HepG2 (cell line): ENCODE measurements at regions not wholly inside any gene's neighbourhood (a gene's known extent, or its start where the extent isn't known, plus 50 kb on each side); places are given as distances from the start of the nearest gene placed in this dataset.

ENCODE experiments used
- ATAC-seq: fragments of 200-7000 bp; cut with Tn5 transposase; 3 replicates; pipeline ENCODE4 v1.9.1; 2020; ENCODE audit warnings: mild to moderate bottlenecking, moderate library complexity
- BruUV-seq: library from RNA; stranded (reverse); fragments of 400-500 nt; replicated peaks from 2 replicates; lab custom pipeline; 2021; lab: Mats Ljungman, UMichigan
- CTCF ChIA-PET: fragments of 300-600 bp; formaldehyde crosslinking; extraction: SDS; loops from one replicate; lab custom pipeline; 2021; ENCODE audit warnings: low total read pairs, inconsistent platforms, low intra/inter-chr PET ratio; lab: Yijun Ruan, JAX
- POLR2A ChIA-PET: fragments of 350-600 bp; sonication (Branson Sonifier 250); formaldehyde crosslinking; loops from one replicate; lab custom pipeline; 2020; ENCODE audit warnings: antibody characterized with exemption, inconsistent platforms; lab: Yijun Ruan, JAX
- DNase-seq: peaks from one replicate; pipeline ENCODE4 v3.0.0-alpha.2; 2015; ENCODE audit warnings: low spot score
- FAIRE-seq: peaks from 3 replicates; lab custom pipeline; 2011; peaks lifted over from hg19 to GRCh38; lab: Jason Lieb, UNC
- H2AFZ ChIP-seq: one replicate; pipeline ENCODE4 v1.6.1; 2011; ENCODE audit warnings: low read length, inconsistent platforms
- H3K27ac ChIP-seq: fragments of 300-600 bp; 3 replicates; pipeline ENCODE4 v1.8.0; 2011; ENCODE audit warnings: mixed run types, mild to moderate bottlenecking, mixed read lengths, low read length, inconsistent platforms; ENCODE audit not compliant: insufficient read depth; ENCODE audit errors: extremely low read length
- H3K27me3 ChIP-seq, 2 experiments: fragments of 200-600 bp in 1 of 2; 2 replicates in 1 of 2; 3 replicates in 1 of 2; pipeline versions ENCODE4 v1.6.0 to v1.8.0; 2011; ENCODE audit warnings: low read length in 2 of 2, mild to moderate bottlenecking in 2 of 2, moderate library complexity in 2 of 2, inconsistent platforms in 1 of 2; ENCODE audit not compliant: insufficient read depth in 2 of 2, control insufficient read depth in 1 of 2
- H3K36me3 ChIP-seq, 2 experiments: fragments of 200-600 bp in 1 of 2; replicated peaks in 1 of 2; 2 replicates in 1 of 2; 3 replicates in 1 of 2; pipeline versions ENCODE4 v1.5.1 to v1.8.0; 2011; ENCODE audit warnings: low read length in 2 of 2, inconsistent platforms in 1 of 2; ENCODE audit not compliant: insufficient read depth in 2 of 2, control insufficient read depth in 1 of 2
- H3K4me1 ChIP-seq: 2 replicates; pipeline ENCODE4 v1.5.1; 2012; ENCODE audit warnings: low read length, inconsistent platforms; ENCODE audit not compliant: insufficient read depth
- H3K4me2 ChIP-seq: 2 replicates; pipeline ENCODE4 v1.6.0; 2011; ENCODE audit warnings: low read depth, low read length, inconsistent platforms
- H3K4me3 ChIP-seq, 3 experiments: fragments of 200-600 bp in 1 of 3; sonication (generic), shearing (Covaris generic) in 1 of 3; replicated peaks in 1 of 3; 2 replicates each; pipeline ENCODE4 v1.5.1; 2011 to 2016; ENCODE audit warnings: low read length in 3 of 3, inconsistent platforms in 2 of 3, low read depth in 2 of 3, mild to moderate bottlenecking in 2 of 3, control low read depth in 1 of 3, mixed read lengths in 1 of 3; ENCODE audit not compliant: insufficient read depth in 1 of 3
- H3K79me2 ChIP-seq: one replicate; pipeline ENCODE4 v1.6.1; 2011; ENCODE audit warnings: low read length, inconsistent platforms; ENCODE audit not compliant: insufficient read depth
- H3K9ac ChIP-seq: 2 replicates; pipeline ENCODE4 v1.6.0; 2011; ENCODE audit warnings: mild to moderate bottlenecking, low read depth, low read length, inconsistent platforms; ENCODE audit not compliant: insufficient read depth
- H3K9me3 ChIP-seq: 2 replicates; pipeline ENCODE4 v1.5.1; 2012; ENCODE audit warnings: mild to moderate bottlenecking, low read length
- H4K20me1 ChIP-seq: 2 replicates; pipeline ENCODE4 v1.6.0; 2011; ENCODE audit warnings: inconsistent platforms, mild to moderate bottlenecking, low read length, moderate library complexity; ENCODE audit not compliant: insufficient read depth
- AGO2 ChIP-seq: fragments of 200-400 bp; formaldehyde crosslinking; optimal IDR thresholded peaks from 2 replicates; pipeline ENCODE3; 2017; ENCODE audit warnings: mild to moderate bottlenecking, low read depth, low read length, moderate library complexity
- BORCS8-MEF2B ChIP-seq: sonication (generic); formaldehyde crosslinking; IDR thresholded peaks from 2 replicates; pipeline ENCODE4 v1.8.0; 2022; ENCODE audit warnings: mild to moderate bottlenecking, missing genetic modification reagents
- ERF ChIP-seq: IDR thresholded peaks from 2 replicates; pipeline ENCODE4 v1.6.1; 2018; ENCODE audit warnings: missing biosample characterization, missing genetic modification reagents
- KLF15 ChIP-seq: sonication (generic); formaldehyde crosslinking; IDR thresholded peaks from 2 replicates; pipeline ENCODE4 v1.8.1; 2023; ENCODE audit warnings: borderline replicate concordance, mild to moderate bottlenecking, inconsistent platforms, missing genetic modification reagents, mixed read lengths
- MIER3 ChIP-seq: IDR thresholded peaks from 2 replicates; pipeline ENCODE4 v1.6.1; 2016; ENCODE audit warnings: missing compliant biosample characterization, borderline replicate concordance
- MYC ChIP-seq: sonication (generic); formaldehyde crosslinking; IDR thresholded peaks from 2 replicates; pipeline ENCODE4 v1.9.0; 2021; ENCODE audit warnings: missing genetic modification reagents, borderline replicate concordance
- NPAS2 ChIP-seq: sonication (generic); formaldehyde crosslinking; IDR thresholded peaks from 2 replicates; pipeline ENCODE4 v1.8.0; 2022; ENCODE audit warnings: mild to moderate bottlenecking, missing genetic modification reagents, borderline replicate concordance
- RCOR2 ChIP-seq: IDR thresholded peaks from 2 replicates; pipeline ENCODE4 v1.6.1; 2016; ENCODE audit warnings: missing biosample characterization, missing genetic modification reagents
- RFX5 ChIP-seq: IDR thresholded peaks from 2 replicates; pipeline ENCODE4 v1.6.1; 2011; ENCODE audit warnings: low read depth, low read length, improper control_type of control experiment
- SOX13 ChIP-seq, 3 experiments: fragments of 450-650 bp in 1 of 3; sonication (generic) in 1 of 3; formaldehyde crosslinking in 1 of 3; IDR thresholded peaks in 2 of 3; conservative IDR thresholded peaks in 1 of 3; 2 replicates each; pipeline versions ENCODE4 v1.5.0 to v1.6.1; 2016 to 2020; ENCODE audit warnings: antibody characterized with exemption in 1 of 3, mild to moderate bottlenecking in 1 of 3, missing compliant biosample characterization in 1 of 3, missing genetic modification reagents in 1 of 3, moderate library complexity in 1 of 3
- SOX5 ChIP-seq: IDR thresholded peaks from 2 replicates; pipeline ENCODE4 v1.6.1; 2016; ENCODE audit warnings: borderline replicate concordance
- YEATS2 ChIP-seq: sonication (generic); formaldehyde crosslinking; IDR thresholded peaks from 2 replicates; pipeline ENCODE4 v1.4.0; 2020; ENCODE audit warnings: missing genetic modification reagents, borderline replicate concordance
- ZBTB7A ChIP-seq: sonication (generic); formaldehyde crosslinking; IDR thresholded peaks from 2 replicates; pipeline ENCODE4 v1.8.0; 2022; ENCODE audit warnings: mild to moderate bottlenecking, missing genetic modification reagents
- ZNF562 ChIP-seq: sonication (generic); formaldehyde crosslinking; IDR thresholded peaks from 2 replicates; pipeline ENCODE4 v1.8.0; 2022; ENCODE audit warnings: missing genetic modification reagents, borderline replicate concordance
- ZNF772 ChIP-seq: sonication (generic); formaldehyde crosslinking; IDR thresholded peaks from 2 replicates; pipeline ENCODE4 v1.5.0; 2020; ENCODE audit warnings: mild to moderate bottlenecking, missing genetic modification reagents
- ZNF891 ChIP-seq: sonication (generic); formaldehyde crosslinking; IDR thresholded peaks from 2 replicates; pipeline ENCODE4 v1.5.0; 2020; ENCODE audit warnings: mild to moderate bottlenecking, missing genetic modification reagents
- WGBS: methylation state at CpG from one replicate; pipeline ENCODE4 v1.1.6; 2017; ENCODE audit warnings: low lambda C conversion rate; 5-methylcytosine and 5-hydroxymethylcytosine counted together
- in situ Hi-C: cut with HindIII; loops from 2 replicates; pipeline ENCODE4 v1.10.0; 2017; ENCODE audit warnings: low pct_unique_long_range_greater_than_20kb; ENCODE audit not compliant: extremely low pct_ligation_motif_present
- intact Hi-C: fragments of 100-400 bp; cut with micrococcal nuclease; formaldehyde crosslinking; loops from one replicate; pipeline ENCODE4 v1.10.0; 2022; ENCODE audit not compliant: unreplicated experiment
- TF ChIP-seq, protein P1 (sequence below): IDR thresholded peaks from 2 replicates; pipeline ENCODE4 v1.4.0; 2020; ENCODE audit warnings: mild to moderate bottlenecking, missing genetic modification reagents

GRCh38 chr3:191715585-191715984, 254.6 kb downstream of the PYDC2 start:
- H4K20me1 ChIP-seq: no peaks in the 10 kb centered on the region
- FAIRE-seq (no peak), DNase-seq (no peak), ATAC-seq (no peak)
- H3K4me1 ChIP-seq: no peaks in the 10 kb centered on the region
- ChIA-PET CTCF (no interaction called here), POLR2A (no interaction called here)
- H2AFZ ChIP-seq: no peak overlapping the region
- in situ Hi-C loops: no loop called here
- no peak overlapping the region for H3K9ac ChIP-seq
- H3K9me3 ChIP-seq: no peaks in the 10 kb centered on the region; the same call in 1 of the 2 replicates
- WGBS: 27% methylated on average over 1 of the region's 1 CpG
- BruUV-seq: no TSS peak
- H3K27me3 ChIP-seq: no peaks in the 10 kb centered on the region
- intact Hi-C loops: no loop called here
- H3K27ac ChIP-seq: no peak overlapping the region
- TF ChIP-seq ZNF562: no peak
- no peak for TF ChIP-seq ZNF891 (CRISPR knock-in tag)
- TF ChIP-seq YEATS2 (CRISPR knock-in tag): no peak
- H3K79me2 ChIP-seq: no peaks in the 10 kb centered on the region
- no peak overlapping the region for H3K4me2 ChIP-seq
- H3K36me3 ChIP-seq: no peaks in the 10 kb centered on the region
- H3K4me3 ChIP-seq: no peak overlapping the region

DNA sequence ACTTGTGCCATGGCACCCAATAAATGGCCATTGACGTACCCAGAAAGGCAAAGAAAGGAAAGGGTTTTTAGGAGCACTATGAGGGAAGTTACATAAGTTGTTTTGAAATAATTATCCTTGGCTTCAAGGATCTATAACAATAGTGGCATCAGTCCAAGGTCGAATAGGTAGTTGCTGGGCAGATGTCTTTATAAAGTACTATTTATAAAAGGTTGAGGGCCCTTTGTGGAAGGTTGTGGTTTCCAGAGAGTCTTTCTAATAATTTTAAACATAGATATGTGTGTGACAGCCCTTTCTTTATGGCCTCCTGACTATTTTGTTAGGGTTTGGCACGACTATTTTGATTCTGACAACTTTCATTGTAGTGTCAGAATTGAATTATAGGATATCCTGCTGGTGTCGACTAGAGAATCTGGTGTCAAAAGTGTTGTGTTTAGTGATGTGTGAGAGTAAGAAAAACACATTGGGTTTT, 260.5 kb downstream of the PYDC2 start:
- no peaks in the 10 kb centered on the region for H3K36me3 ChIP-seq
- 60% methylated on average over 4 of the region's 4 CpGs for WGBS
- no peak for FAIRE-seq
- CTCF ChIA-PET: no interaction called here
- no peak overlapping the region for H3K9ac ChIP-seq
- no peaks in the 10 kb centered on the region for H4K20me1 ChIP-seq
- no peaks in the 10 kb centered on the region for H3K27me3 ChIP-seq
- intact Hi-C loops (no loop called here), in situ Hi-C loops (no loop called here)
- no peak for ATAC-seq
- H3K27ac ChIP-seq: no peak overlapping the region
- H3K4me1 ChIP-seq: peaks cover 19% of the 10 kb centered on the region
- no peaks in the 10 kb centered on the region for H3K9me3 ChIP-seq
- no peaks in the 10 kb centered on the region for H3K79me2 ChIP-seq
- no peak overlapping the region for H3K4me3 ChIP-seq
- BruUV-seq: no TSS peak
- H3K4me2 ChIP-seq: no peak overlapping the region
- POLR2A ChIA-PET: no interaction called here
- peak; percentile 44 for DNase-seq
- H2AFZ ChIP-seq: no peak overlapping the region
- no peak for TF ChIP-seq KLF15
- TF ChIP-seq ERF (CRISPR knock-in tag): no peak
- TF ChIP-seq ZBTB7A (CRISPR knock-in tag): no peak
- TF ChIP-seq MIER3 (CRISPR knock-in tag): no peak
- no peak for TF ChIP-seq NPAS2 (CRISPR knock-in tag)
- TF ChIP-seq AGO2: no peak
- TF ChIP-seq MYC (CRISPR knock-in tag): no peak
- no peak for TF ChIP-seq RCOR2
- TF ChIP-seq SOX5: peak; percentile 73; the same call in 1 of the 2 replicates
- no peak for TF ChIP-seq BORCS8-MEF2B
- no peak for TF ChIP-seq ZNF772 (CRISPR knock-in tag)
- peak; percentile 75; the same call in 1 of the 2 replicates for TF ChIP-seq RFX5
- no peak for TF ChIP-seq SOX13 (IDR thresholded peaks at IDR 0.05)
- peak in 1 of 2 experiments; percentile 93; a peak in 2 of 4 replicates for TF ChIP-seq SOX13 (CRISPR knock-in tag; conservative IDR thresholded peaks at IDR 0.05 in 1 of 2, IDR thresholded peaks at IDR 0.05 in 1 of 2)
- TF ChIP-seq, protein P1, sequence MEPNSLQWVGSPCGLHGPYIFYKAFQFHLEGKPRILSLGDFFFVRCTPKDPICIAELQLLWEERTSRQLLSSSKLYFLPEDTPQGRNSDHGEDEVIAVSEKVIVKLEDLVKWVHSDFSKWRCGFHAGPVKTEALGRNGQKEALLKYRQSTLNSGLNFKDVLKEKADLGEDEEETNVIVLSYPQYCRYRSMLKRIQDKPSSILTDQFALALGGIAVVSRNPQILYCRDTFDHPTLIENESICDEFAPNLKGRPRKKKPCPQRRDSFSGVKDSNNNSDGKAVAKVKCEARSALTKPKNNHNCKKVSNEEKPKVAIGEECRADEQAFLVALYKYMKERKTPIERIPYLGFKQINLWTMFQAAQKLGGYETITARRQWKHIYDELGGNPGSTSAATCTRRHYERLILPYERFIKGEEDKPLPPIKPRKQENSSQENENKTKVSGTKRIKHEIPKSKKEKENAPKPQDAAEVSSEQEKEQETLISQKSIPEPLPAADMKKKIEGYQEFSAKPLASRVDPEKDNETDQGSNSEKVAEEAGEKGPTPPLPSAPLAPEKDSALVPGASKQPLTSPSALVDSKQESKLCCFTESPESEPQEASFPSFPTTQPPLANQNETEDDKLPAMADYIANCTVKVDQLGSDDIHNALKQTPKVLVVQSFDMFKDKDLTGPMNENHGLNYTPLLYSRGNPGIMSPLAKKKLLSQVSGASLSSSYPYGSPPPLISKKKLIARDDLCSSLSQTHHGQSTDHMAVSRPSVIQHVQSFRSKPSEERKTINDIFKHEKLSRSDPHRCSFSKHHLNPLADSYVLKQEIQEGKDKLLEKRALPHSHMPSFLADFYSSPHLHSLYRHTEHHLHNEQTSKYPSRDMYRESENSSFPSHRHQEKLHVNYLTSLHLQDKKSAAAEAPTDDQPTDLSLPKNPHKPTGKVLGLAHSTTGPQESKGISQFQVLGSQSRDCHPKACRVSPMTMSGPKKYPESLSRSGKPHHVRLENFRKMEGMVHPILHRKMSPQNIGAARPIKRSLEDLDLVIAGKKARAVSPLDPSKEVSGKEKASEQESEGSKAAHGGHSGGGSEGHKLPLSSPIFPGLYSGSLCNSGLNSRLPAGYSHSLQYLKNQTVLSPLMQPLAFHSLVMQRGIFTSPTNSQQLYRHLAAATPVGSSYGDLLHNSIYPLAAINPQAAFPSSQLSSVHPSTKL: peak; percentile 55; the same call in 1 of the 2 replicates
